SK-N-SH treated with all-trans-retinoic acid at 6 μM for 48 hours (cell line): ENCODE measurements at regions not wholly inside any gene's neighbourhood (a gene's known extent, or its start where the extent isn't known, plus 50 kb on each side); places are given as distances from the start of the nearest gene placed in this dataset.

Source experiments
- ATAC-seq: fragments of 200-7000 bp; cut with Tn5 transposase; 3 replicates; pipeline ENCODE4 v1.9.1; 2020; ENCODE audit warnings: mild to moderate bottlenecking, moderate library complexity
- ARNTL ChIP-seq: fragments of 450-650 bp; formaldehyde crosslinking; IDR thresholded peaks from 2 replicates; pipeline ENCODE4 v1.5.0; 2020; ENCODE audit warnings: low read depth, mild to moderate bottlenecking, moderate library complexity, borderline replicate concordance
- BACH2 ChIP-seq: fragments of 250-450 bp; sonication (Bioruptor Pico); IDR thresholded peaks from 2 replicates; pipeline ENCODE4 v1.9.0; 2021; ENCODE audit warnings: mild to moderate bottlenecking, borderline replicate concordance
- CSDC2 ChIP-seq: fragments of 250-450 bp; sonication (Bioruptor Pico); IDR thresholded peaks from 2 replicates; pipeline ENCODE4 v1.5.0; 2020; ENCODE audit warnings: mild to moderate bottlenecking, moderate library complexity
- ESRRG ChIP-seq: fragments of 250-450 bp; sonication (Bioruptor Pico); IDR thresholded peaks from 2 replicates; pipeline ENCODE4 v1.6.1; 2021; ENCODE audit warnings: mild to moderate bottlenecking
- ISL1 ChIP-seq: fragments of 250-450 bp; sonication (Bioruptor Pico); IDR thresholded peaks from 2 replicates; pipeline ENCODE4 v2.1.2; 2022; ENCODE audit warnings: mild to moderate bottlenecking, moderate library complexity
- OSR1 ChIP-seq: fragments of 250-450 bp; sonication (Bioruptor Pico); IDR thresholded peaks from 2 replicates; pipeline ENCODE4 v1.8.0; 2022; ENCODE audit warnings: moderate library complexity, mild to moderate bottlenecking, inconsistent platforms
- PPARA ChIP-seq: fragments of 250-450 bp; sonication (Bioruptor Pico); IDR thresholded peaks from 2 replicates; pipeline ENCODE4 v1.5.0; 2020; ENCODE audit warnings: mild to moderate bottlenecking, borderline replicate concordance
- RARB ChIP-seq: fragments of 250-450 bp; sonication (Bioruptor Pico); IDR thresholded peaks from 2 replicates; pipeline ENCODE4 v1.8.0; 2021; ENCODE audit warnings: mild to moderate bottlenecking, moderate library complexity
- TCF4 ChIP-seq: fragments of 250-450 bp; sonication (Bioruptor Pico); IDR thresholded peaks from 2 replicates; pipeline ENCODE4 v1.8.0; 2021; ENCODE audit warnings: mild to moderate bottlenecking, moderate library complexity, borderline replicate concordance
- TOX ChIP-seq: fragments of 250-450 bp; sonication (Bioruptor Pico); IDR thresholded peaks from 2 replicates; pipeline ENCODE4 v1.8.0; 2021; ENCODE audit warnings: mild to moderate bottlenecking, moderate library complexity, borderline replicate concordance
- ZC3H10 ChIP-seq: fragments of 250-450 bp; sonication (Bioruptor Pico); IDR thresholded peaks from 2 replicates; pipeline ENCODE4 v1.5.1; 2021; ENCODE audit warnings: mild to moderate bottlenecking, moderate library complexity
- ZFP3 ChIP-seq: fragments of 250-450 bp; sonication (Bioruptor Pico); IDR thresholded peaks from 2 replicates; pipeline ENCODE4 v1.5.0; 2020; ENCODE audit warnings: mild to moderate bottlenecking, moderate library complexity
- ZFP30 ChIP-seq: fragments of 450-650 bp; formaldehyde crosslinking; IDR thresholded peaks from 2 replicates; pipeline ENCODE4 v1.5.0; 2022; ENCODE audit warnings: mild to moderate bottlenecking, moderate library complexity
- ZNF565 ChIP-seq: fragments of 450-650 bp; formaldehyde crosslinking; conservative IDR thresholded peaks from 2 replicates; pipeline ENCODE4 v1.5.0; 2020; ENCODE audit warnings: low read depth, mild to moderate bottlenecking, moderate library complexity
- ZNF70 ChIP-seq: fragments of 450-650 bp; formaldehyde crosslinking; IDR thresholded peaks from 2 replicates; pipeline ENCODE4 v1.5.0; 2020; ENCODE audit warnings: mild to moderate bottlenecking, moderate library complexity
- ZNF8 ChIP-seq: fragments of 450-650 bp; formaldehyde crosslinking; IDR thresholded peaks from 2 replicates; pipeline ENCODE4 v1.5.0; 2020; ENCODE audit warnings: mild to moderate bottlenecking, moderate library complexity
- TF ChIP-seq, protein P1 (sequence below): fragments of 250-450 bp; sonication (Bioruptor Pico); IDR thresholded peaks from 2 replicates; pipeline ENCODE4 v1.5.1; 2020; ENCODE audit warnings: low read depth, mild to moderate bottlenecking, moderate library complexity
- TF ChIP-seq, protein P2 (sequence below): fragments of 250-450 bp; sonication (Bioruptor Pico); IDR thresholded peaks from 2 replicates; pipeline ENCODE4 v1.8.0; 2020; ENCODE audit warnings: mild to moderate bottlenecking, moderate library complexity, borderline replicate concordance
- TF ChIP-seq, protein P3 (sequence below): fragments of 250-450 bp; sonication (Bioruptor Pico); IDR thresholded peaks from 2 replicates; pipeline ENCODE4 v1.8.0; 2021; ENCODE audit warnings: low read depth, mild to moderate bottlenecking, moderate library complexity, borderline replicate concordance
- TF ChIP-seq, protein P4 (sequence below): fragments of 250-450 bp; sonication (Bioruptor Pico); IDR thresholded peaks from 2 replicates; pipeline ENCODE4 v1.5.1; 2021; ENCODE audit warnings: mild to moderate bottlenecking, moderate library complexity

DNA sequence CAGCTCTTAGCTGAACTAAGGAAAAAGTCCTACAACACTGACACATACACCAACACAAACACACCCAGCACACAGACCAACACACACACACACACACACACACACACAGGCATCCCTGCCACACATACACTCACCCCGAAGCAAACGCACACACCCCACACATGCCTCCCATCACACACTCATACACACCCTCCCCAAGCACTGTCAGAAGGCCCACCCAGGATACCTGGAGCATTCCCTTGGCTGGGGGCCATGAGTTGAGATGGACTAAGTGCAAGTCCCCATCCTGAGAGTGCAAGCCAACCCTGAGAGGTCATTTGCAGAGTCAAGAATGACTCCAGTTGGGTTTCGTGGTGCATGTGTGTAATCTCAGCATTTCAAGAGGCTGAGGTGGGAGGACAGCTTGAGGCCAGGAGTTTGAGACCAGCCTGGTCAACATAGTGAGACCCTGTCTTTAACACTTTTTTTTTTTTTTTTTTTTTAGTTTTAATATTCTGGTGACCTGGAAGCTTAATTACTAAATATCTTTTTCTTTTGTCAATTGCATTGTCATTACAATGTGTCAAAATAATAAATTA is 117.3 kb downstream of the RHOU start (continued):
- TF ChIP-seq, protein P1, sequence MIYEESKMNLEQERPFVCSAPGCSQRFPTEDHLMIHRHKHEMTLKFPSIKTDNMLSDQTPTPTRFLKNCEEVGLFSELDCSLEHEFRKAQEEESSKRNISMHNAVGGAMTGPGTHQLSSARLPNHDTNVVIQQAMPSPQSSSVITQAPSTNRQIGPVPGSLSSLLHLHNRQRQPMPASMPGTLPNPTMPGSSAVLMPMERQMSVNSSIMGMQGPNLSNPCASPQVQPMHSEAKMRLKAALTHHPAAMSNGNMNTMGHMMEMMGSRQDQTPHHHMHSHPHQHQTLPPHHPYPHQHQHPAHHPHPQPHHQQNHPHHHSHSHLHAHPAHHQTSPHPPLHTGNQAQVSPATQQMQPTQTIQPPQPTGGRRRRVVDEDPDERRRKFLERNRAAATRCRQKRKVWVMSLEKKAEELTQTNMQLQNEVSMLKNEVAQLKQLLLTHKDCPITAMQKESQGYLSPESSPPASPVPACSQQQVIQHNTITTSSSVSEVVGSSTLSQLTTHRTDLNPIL (CRISPR knock-in tag) = no peak
- no peak for TF ChIP-seq ARNTL (CRISPR knock-in tag)
- TF ChIP-seq, all 23 proteins: peak for 0

DNA sequence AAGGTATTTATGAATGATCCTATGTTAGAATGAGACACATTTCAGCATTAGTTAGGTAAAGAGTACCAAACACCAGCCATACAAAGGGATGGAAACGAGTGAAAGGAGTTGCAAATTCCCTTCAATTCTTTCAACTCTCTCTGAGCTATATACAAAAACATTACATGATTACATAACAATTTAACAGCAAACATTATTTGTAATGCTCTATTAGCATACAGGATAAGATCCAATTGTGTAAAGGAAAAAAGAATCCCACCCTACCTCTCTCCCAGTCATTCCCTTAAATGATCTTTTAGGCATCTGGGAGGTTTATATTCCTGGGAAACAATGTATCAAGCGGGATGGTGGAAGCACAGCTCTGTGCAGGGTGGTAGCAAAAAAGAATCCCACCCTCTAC is 117.9 kb downstream of the RHOU start:
- no peak for TF ChIP-seq ARNTL (CRISPR knock-in tag)
- TF ChIP-seq ZNF565 = no peak
- TF ChIP-seq ZFP30 (CRISPR knock-in tag) = no peak
- TF ChIP-seq PPARA (CRISPR knock-in tag) = no peak
- TF ChIP-seq RARB = no peak
- no peak for TF ChIP-seq ZC3H10
- TF ChIP-seq, protein P1 (CRISPR knock-in tag) = no peak
- TF ChIP-seq ESRRG (CRISPR knock-in tag) = no peak
- TF ChIP-seq, all 23 proteins: peak for 0
- no peak for ATAC-seq

DNA sequence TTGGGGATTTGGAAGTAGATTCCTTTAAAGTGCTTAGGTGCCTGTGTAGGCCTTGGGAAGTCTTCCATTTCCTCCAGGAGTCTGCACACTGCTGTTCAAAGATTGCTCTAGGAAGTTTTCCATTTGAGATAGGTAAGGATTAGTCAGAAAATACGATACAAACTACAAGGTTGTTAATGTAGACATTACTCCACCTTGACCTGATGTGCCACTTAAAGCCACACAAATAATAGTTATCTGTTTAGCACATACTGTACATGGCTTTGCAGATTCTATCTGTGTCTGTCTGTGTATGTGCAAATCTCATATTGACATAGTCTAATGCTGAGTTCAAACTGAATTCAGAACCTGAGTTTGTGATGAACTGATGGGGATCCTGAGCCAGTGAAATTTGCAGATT is 118.4 kb downstream of the RHOU start:
- TF ChIP-seq ZC3H10 (no peak), ZNF565 (no peak), ISL1 (no peak), ZNF70 (CRISPR knock-in tag) (no peak), TCF4 (CRISPR knock-in tag) (no peak), OSR1 (CRISPR knock-in tag) (no peak), ARNTL (CRISPR knock-in tag) (no peak), TOX (no peak), BACH2 (no peak), ZFP3 (CRISPR knock-in tag) (no peak), CSDC2 (no peak)
- TF ChIP-seq, protein P2, sequence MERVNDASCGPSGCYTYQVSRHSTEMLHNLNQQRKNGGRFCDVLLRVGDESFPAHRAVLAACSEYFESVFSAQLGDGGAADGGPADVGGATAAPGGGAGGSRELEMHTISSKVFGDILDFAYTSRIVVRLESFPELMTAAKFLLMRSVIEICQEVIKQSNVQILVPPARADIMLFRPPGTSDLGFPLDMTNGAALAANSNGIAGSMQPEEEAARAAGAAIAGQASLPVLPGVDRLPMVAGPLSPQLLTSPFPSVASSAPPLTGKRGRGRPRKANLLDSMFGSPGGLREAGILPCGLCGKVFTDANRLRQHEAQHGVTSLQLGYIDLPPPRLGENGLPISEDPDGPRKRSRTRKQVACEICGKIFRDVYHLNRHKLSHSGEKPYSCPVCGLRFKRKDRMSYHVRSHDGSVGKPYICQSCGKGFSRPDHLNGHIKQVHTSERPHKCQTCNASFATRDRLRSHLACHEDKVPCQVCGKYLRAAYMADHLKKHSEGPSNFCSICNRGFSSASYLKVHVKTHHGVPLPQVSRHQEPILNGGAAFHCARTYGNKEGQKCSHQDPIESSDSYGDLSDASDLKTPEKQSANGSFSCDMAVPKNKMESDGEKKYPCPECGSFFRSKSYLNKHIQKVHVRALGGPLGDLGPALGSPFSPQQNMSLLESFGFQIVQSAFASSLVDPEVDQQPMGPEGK (CRISPR knock-in tag) = no peak
- TF ChIP-seq, protein P3, sequence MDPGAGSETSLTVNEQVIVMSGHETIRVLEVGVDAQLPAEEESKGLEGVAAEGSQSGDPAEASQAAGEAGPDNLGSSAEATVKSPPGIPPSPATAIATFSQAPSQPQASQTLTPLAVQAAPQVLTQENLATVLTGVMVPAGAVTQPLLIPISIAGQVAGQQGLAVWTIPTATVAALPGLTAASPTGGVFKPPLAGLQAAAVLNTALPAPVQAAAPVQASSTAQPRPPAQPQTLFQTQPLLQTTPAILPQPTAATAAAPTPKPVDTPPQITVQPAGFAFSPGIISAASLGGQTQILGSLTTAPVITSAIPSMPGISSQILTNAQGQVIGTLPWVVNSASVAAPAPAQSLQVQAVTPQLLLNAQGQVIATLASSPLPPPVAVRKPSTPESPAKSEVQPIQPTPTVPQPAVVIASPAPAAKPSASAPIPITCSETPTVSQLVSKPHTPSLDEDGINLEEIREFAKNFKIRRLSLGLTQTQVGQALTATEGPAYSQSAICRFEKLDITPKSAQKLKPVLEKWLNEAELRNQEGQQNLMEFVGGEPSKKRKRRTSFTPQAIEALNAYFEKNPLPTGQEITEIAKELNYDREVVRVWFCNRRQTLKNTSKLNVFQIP (CRISPR knock-in tag) = no peak
- TF ChIP-seq, protein P1 (CRISPR knock-in tag) = no peak
- TF ChIP-seq, protein P4, sequence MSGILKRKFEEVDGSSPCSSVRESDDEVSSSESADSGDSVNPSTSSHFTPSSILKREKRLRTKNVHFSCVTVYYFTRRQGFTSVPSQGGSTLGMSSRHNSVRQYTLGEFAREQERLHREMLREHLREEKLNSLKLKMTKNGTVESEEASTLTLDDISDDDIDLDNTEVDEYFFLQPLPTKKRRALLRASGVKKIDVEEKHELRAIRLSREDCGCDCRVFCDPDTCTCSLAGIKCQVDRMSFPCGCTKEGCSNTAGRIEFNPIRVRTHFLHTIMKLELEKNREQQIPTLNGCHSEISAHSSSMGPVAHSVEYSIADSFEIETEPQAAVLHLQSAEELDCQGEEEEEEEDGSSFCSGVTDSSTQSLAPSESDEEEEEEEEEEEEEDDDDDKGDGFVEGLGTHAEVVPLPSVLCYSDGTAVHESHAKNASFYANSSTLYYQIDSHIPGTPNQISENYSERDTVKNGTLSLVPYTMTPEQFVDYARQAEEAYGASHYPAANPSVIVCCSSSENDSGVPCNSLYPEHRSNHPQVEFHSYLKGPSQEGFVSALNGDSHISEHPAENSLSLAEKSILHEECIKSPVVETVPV = no peak
- no peak for ATAC-seq

DNA sequence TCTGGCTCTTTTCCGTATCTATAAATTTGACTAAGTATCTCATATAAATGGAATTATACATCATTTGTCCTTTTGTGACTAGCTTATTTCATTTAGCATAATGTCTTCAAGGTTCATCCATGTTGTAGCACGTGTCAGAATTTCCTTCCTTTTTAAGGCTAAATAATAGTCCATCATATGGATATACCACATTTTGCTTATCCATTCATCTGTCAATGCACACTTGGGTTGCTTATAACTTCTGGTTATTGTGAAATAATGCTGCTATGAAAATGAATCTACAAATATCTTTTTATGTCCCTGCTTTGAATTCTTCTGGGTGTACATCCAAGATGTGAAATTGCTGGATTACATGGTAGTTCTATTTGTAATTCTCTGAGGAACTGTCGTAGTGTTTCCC is 119.6 kb downstream of the RHOU start:
- ATAC-seq = no peak

More for the DNA sequence above, 119.6 kb downstream of the RHOU start:
- TF ChIP-seq, protein P2 (CRISPR knock-in tag) = no peak
- no peak for TF ChIP-seq ZFP30 (CRISPR knock-in tag)
- peak; percentile 85; the same call in 1 of the 2 replicates for TF ChIP-seq ZNF8 (CRISPR knock-in tag)
- no peak for TF ChIP-seq ZNF565
- TF ChIP-seq ZNF70 (CRISPR knock-in tag) = no peak
- TF ChIP-seq, all 23 proteins: peak for 1
